Gastrocnemius medialis (tissue), 4 donors: ENCODE measurements at regions not wholly inside any gene's neighbourhood (a gene's known extent, or its start where the extent isn't known, plus 50 kb on each side); places are given as distances from the start of the nearest gene placed in this dataset.

Source experiments
- POLR2A ChIP-seq, 2 donors: fragments of 450-650 bp; IDR thresholded peaks; one replicate each; pipeline ENCODE4 v1.6.1; 2017; ENCODE audit warnings: antibody characterized with exemption in 2 of 2, mild to moderate bottlenecking in 2 of 2, moderate library complexity in 2 of 2
- TF ChIP-seq, protein P1 (sequence below), 5 experiments: fragments of 450-650 bp in 3 of 5; fragments of 200-600 bp in 2 of 5; sonication (generic) in 2 of 5; IDR thresholded peaks in 4 of 5; conservative IDR thresholded peaks in 1 of 5; 1 replicate in 4 of 5; 2 replicates in 1 of 5; pipeline ENCODE4 v1.5.1; 2016 to 2019; ENCODE audit warnings: antibody characterized with exemption in 5 of 5, mild to moderate bottlenecking in 3 of 5, moderate library complexity in 3 of 5

GRCh38 chr5:8493176-8493575 is 624.2 kb downstream of the MTRR start:
- TF ChIP-seq, protein P1, sequence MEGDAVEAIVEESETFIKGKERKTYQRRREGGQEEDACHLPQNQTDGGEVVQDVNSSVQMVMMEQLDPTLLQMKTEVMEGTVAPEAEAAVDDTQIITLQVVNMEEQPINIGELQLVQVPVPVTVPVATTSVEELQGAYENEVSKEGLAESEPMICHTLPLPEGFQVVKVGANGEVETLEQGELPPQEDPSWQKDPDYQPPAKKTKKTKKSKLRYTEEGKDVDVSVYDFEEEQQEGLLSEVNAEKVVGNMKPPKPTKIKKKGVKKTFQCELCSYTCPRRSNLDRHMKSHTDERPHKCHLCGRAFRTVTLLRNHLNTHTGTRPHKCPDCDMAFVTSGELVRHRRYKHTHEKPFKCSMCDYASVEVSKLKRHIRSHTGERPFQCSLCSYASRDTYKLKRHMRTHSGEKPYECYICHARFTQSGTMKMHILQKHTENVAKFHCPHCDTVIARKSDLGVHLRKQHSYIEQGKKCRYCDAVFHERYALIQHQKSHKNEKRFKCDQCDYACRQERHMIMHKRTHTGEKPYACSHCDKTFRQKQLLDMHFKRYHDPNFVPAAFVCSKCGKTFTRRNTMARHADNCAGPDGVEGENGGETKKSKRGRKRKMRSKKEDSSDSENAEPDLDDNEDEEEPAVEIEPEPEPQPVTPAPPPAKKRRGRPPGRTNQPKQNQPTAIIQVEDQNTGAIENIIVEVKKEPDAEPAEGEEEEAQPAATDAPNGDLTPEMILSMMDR (IDR thresholded peaks at IDR 0.05 in 4 of 5, conservative IDR thresholded peaks at IDR 0.05 in 1 of 5), result no peak
- TF ChIP-seq POLR2A (IDR thresholded peaks at IDR 0.05), result no peak
